Peyer's patch (tissue), 4 donors: ENCODE measurements at regions not wholly inside any gene's neighbourhood (a gene's known extent, or its start where the extent isn't known, plus 50 kb on each side); places are given as distances from the start of the nearest gene placed in this dataset.

Experiments
- POLR2A ChIP-seq, 2 donors: fragments of 450-650 bp; IDR thresholded peaks; one replicate each; pipeline ENCODE4 v1.5.1; 2017; ENCODE audit warnings: antibody characterized with exemption in 2 of 2, mild to moderate bottlenecking in 2 of 2, moderate library complexity in 2 of 2
- TF ChIP-seq, protein P1 (sequence below), 6 experiments: fragments of 450-650 bp in 4 of 6; fragments of 200-600 bp in 2 of 6; sonication (generic) in 1 of 6; IDR thresholded peaks; one replicate each; pipeline ENCODE4 v1.5.1; 2017 to 2019; ENCODE audit warnings: antibody characterized with exemption in 6 of 6, mild to moderate bottlenecking in 3 of 6, moderate library complexity in 1 of 6

GRCh38 chr11:19607656-19608360 lies 104.8 kb upstream of the NAV2 start:
- TF ChIP-seq, protein P1, sequence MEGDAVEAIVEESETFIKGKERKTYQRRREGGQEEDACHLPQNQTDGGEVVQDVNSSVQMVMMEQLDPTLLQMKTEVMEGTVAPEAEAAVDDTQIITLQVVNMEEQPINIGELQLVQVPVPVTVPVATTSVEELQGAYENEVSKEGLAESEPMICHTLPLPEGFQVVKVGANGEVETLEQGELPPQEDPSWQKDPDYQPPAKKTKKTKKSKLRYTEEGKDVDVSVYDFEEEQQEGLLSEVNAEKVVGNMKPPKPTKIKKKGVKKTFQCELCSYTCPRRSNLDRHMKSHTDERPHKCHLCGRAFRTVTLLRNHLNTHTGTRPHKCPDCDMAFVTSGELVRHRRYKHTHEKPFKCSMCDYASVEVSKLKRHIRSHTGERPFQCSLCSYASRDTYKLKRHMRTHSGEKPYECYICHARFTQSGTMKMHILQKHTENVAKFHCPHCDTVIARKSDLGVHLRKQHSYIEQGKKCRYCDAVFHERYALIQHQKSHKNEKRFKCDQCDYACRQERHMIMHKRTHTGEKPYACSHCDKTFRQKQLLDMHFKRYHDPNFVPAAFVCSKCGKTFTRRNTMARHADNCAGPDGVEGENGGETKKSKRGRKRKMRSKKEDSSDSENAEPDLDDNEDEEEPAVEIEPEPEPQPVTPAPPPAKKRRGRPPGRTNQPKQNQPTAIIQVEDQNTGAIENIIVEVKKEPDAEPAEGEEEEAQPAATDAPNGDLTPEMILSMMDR (IDR thresholded peaks at IDR 0.05): no peak
- TF ChIP-seq POLR2A (IDR thresholded peaks at IDR 0.05): no peak
